ENCODE measurements at regions not wholly inside any gene's neighbourhood (a gene's known extent, or its start where the extent isn't known, plus 50 kb on each side); places are given as distances from the start of the nearest gene placed in this dataset.

GRCh38 chr9:12934545-12935272, 159.9 kb downstream of the LURAP1L start:
- DNase-seq, result no peak

- DNase-seq, result peak; percentile 72
These were observed 160.9 kb downstream of the LURAP1L start for GRCh38 chr9:12935714-12936113.

- no peak for DNase-seq
These were observed 179.6 kb downstream of the LURAP1L start for GRCh38 chr9:12954441-12954840.

- peak; percentile 33 for DNase-seq
These were observed 180.8 kb downstream of the LURAP1L start for GRCh38 chr9:12955510-12956163.

- peak; percentile 53 for DNase-seq
These were observed 181.4 kb downstream of the LURAP1L start for GRCh38 chr9:12956261-12956660.

DNA sequence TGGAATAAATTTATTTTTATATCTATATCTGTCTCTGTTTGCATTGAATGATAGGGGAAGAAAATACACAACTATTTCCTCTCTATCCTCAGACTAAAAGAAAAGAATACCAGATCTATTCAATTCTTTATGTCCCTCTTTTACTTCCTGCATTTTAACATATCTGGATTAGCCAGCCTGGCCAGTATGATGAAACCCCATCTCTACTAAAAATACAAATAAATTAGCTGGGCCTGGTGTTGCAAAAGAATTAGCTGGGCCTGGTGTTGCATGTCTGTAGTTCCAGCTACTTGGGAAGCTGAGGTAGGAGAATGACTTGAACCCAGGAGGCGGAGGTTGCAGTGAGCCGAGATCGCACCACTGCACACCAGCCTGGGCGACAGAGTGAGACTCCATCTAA, 182.0 kb downstream of the LURAP1L start:
- DNase-seq, result no peak

DNA sequence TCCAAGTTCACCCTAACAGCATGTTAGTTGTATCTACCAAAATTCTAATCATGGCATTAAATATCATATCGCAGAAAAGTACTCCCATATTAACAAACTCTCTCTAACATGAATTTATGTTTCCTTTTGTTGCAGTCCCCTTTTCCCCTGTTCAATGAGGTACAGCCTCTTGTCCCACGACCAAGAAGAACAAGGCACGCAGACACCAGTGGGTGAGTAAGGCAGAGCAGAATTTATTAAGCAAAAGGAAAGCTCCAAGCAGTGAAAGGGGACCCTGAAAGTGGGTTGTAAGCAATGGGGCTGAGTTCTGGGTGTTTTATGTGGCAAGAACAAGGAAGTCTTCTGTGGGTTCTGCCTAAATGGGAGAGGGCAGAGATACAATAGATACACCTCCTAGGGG, 183.5 kb downstream of the LURAP1L start:
- DNase-seq, result no peak

GRCh38 chr9:12958708-12959107, 183.9 kb downstream of the LURAP1L start:
- DNase-seq, result no peak

DNA sequence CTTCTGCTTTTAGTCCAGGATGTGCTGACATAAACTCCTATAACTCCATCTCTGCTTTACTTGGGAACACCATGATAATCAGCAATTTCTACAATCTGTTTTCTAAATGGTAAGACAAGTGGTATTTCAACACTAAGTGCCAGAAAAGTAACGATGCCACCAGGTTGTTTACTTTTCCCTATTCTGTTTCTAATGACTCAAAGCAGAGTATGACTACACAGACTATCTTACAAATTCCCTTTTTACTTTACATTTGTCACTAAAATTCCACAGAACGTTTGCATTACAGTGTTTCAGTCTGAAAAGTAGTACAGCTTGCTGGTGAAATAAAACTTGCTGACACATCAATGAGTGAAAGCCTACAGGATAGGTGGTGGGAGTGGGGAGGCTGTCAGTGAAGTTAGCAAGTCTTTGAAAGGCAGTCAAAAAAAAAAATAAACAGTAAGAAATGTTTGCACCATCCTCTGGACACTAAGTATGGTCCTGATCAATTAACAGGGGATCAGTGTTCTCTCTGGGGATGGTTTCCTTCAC, 186.5 kb downstream of the LURAP1L start:
- peak; percentile 40 for DNase-seq

DNA sequence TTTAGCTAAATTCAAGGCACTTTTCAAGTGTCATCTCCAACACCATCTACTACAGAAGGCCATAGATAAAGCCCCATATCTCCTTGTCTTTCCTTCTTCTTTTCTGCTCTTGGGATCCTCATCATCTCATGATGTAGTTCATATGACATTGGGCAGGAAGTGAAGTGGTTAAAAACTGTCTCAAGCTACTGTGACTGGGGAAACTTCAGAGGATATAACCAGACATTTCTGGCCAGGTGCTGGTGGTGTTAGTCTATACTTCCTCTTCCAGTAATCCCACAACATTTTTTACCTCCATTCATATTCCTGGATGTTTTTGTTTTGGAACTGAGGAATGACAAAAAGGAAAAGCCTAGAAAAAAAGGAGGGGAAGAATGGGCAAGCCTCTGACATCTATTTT, 188.7 kb downstream of the LURAP1L start:
- no peak for DNase-seq

- DNase-seq, result peak; percentile 17
These were observed 189.5 kb downstream of the LURAP1L start for GRCh38 chr9:12964271-12964670.

DNA sequence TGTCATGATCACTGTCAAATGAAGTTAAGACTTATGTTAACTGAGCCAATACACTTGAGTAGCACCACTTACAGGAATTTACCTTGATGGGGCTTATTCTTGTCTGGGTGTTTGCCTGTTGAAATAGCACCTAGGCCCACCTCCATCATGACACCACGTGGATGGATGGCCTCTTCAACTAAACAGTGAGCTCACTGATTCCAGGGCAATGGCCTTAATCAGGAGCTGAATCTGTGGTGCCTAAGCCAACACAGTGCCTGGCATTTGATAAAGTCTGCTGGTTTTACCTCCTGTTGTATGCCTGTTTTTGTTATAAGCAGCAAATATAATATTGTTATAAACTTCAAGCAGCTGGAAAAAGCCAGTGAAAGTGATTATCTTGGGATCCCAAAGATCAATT, 190.5 kb downstream of the LURAP1L start:
- DNase-seq, result no peak

GRCh38 chr9:12968093-12968492, 193.3 kb downstream of the LURAP1L start:
- DNase-seq, result peak; percentile 17

- DNase-seq, result no peak
These were observed 198.1 kb downstream of the LURAP1L start for GRCh38 chr9:12972608-12973589.

- no peak for DNase-seq
These were observed 198.9 kb downstream of the LURAP1L start for GRCh38 chr9:12973710-12974109.

DNA sequence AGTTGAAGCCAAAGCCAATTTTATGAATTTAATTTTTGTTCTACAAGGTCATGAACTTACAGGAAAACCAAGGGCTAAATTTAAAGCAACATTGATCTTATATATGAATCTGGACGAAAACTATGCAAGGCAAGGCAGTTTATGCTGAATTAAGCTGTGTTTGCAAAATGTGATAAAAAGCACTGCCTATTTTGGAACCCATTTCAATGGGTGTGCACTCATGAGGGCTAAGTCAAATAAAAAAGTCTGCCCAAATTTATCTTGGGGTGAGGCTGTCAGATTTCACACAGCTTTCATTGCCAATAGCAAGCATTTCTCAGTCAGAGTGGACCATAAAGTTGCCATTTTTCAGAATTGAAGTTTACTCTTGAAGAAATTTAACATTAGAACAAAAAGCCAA, 199.9 kb downstream of the LURAP1L start:
- no peak for DNase-seq

DNA sequence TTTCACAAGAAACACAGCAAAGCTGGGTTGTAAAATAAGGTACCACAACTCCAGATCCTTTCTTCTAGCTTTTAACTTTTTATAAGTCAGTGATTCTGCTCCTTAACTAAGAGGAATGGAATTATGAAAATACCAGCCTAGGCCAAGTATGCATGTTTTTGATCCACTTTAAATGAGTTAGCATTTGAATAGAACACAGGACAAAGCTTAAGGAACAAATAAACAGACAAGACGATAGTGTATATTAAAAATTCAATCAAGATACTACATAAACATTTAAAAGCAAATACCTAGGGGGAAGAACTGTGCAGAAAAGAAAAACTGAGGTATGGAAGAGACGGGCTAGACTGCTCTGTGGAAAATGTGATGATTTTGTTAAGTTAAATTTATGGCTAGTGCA, 200.7 kb downstream of the LURAP1L start:
- no peak for DNase-seq

GRCh38 chr9:12980085-12980851, 205.4 kb downstream of the LURAP1L start:
- no peak for DNase-seq

- DNase-seq, result no peak
These were observed 213.4 kb downstream of the LURAP1L start for GRCh38 chr9:12988258-12988657.

DNA sequence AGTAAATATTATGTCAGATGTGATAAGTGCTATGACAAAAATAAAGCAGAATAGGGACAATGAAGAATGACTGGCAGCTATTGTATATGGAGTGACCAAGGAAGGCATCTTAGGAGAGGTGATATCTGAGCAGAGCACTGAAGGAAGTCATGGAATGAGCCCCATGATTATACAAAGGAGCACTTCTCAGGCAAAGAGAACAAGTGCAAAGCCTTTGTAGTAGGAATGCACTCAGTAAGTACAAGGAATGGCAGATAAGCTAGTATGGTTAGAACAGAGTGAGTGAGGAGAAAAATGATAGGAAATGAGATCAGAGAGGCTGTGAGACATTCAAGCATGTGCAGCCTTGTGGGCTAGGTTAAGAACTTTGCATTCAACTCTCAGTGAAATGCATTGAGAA, 214.8 kb downstream of the LURAP1L start:
- no peak for DNase-seq

- peak; percentile 46 for DNase-seq
These were observed 218.6 kb downstream of the LURAP1L start for GRCh38 chr9:12993466-12993865.

DNA sequence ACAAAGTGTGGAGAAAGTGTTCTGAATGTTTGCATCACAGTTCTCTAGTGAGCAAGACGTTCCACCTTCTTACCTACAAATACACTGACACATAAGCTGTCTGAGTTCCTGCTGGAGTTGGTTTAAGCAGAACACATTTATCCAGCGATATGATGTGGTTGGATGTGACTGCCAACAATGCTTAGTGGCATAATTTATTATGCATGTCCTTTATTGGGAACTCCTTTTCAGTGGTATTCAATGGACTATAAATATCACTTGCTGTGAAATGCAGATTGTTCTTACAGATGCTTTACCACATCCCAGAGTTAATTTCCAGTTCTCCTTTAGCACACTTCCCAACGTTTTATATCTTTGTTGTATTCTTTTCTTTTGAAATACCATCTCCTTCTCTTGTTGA, 222.2 kb downstream of the LURAP1L start:
- DNase-seq, result no peak

Data from fibroblast of skin of back (primary cell).